NB4 (cell line): ENCODE measurements at regions not wholly inside any gene's neighbourhood (a gene's known extent, or its start where the extent isn't known, plus 50 kb on each side); places are given as distances from the start of the nearest gene placed in this dataset.

Experiments
- CTCF ChIP-seq: IDR thresholded peaks from one replicate; pipeline ENCODE4 v1.5.1; 2012; ENCODE audit warnings: low read depth, low read length
- MAX ChIP-seq: IDR thresholded peaks from 2 replicates; pipeline ENCODE4 v1.6.1; 2011; ENCODE audit warnings: low read depth, low read length
- MYC ChIP-seq: IDR thresholded peaks from 2 replicates; pipeline ENCODE4 v1.6.1; 2011; ENCODE audit warnings: low read depth, low read length
- POLR2A ChIP-seq: IDR thresholded peaks from 2 replicates; pipeline ENCODE4 v1.6.1; 2011; ENCODE audit warnings: mild to moderate bottlenecking; ENCODE audit not compliant: insufficient read length; ENCODE audit errors: extremely low read depth

GRCh38 chr2:5449867-5450266 lies 242.3 kb upstream of the SOX11 start:
- TF ChIP-seq CTCF = no peak
- TF ChIP-seq MYC = no peak
- no peak for TF ChIP-seq POLR2A
- TF ChIP-seq MAX = no peak
